Testis (tissue), 2 donors: ENCODE measurements at regions not wholly inside any gene's neighbourhood (a gene's known extent, or its start where the extent isn't known, plus 50 kb on each side); places are given as distances from the start of the nearest gene placed in this dataset.

ENCODE experiments used
- DNase-seq: peaks from one replicate; pipeline ENCODE4 v3.0.0-alpha.2; 2019
- H3K27ac ChIP-seq, 2 donors: fragments of 200-600 bp; sonication (generic); one replicate each; pipeline ENCODE4 v1.5.1; 2019
- H3K27me3 ChIP-seq: fragments of 200-600 bp; sonication (generic); one replicate; pipeline ENCODE4 v1.5.1; 2019
- H3K36me3 ChIP-seq: fragments of 200-600 bp; sonication (generic); one replicate; pipeline ENCODE4 v1.5.1; 2017; ENCODE audit warnings: low read depth; ENCODE audit errors: missing control alignments
- H3K4me1 ChIP-seq: fragments of 200-600 bp; sonication (generic); one replicate; pipeline ENCODE4 v1.5.1; 2019
- H3K4me3 ChIP-seq, 2 donors: fragments of 200-600 bp; sonication (generic); one replicate each; pipeline ENCODE4 v1.5.1; 2017 to 2019
- H3K9me3 ChIP-seq: fragments of 200-600 bp; sonication (generic); one replicate; pipeline ENCODE4 v1.5.1; 2017
- POLR2A ChIP-seq: fragments of 450-650 bp; IDR thresholded peaks from one replicate; pipeline ENCODE4 v1.6.1; 2017; ENCODE audit warnings: antibody characterized with exemption, mild to moderate bottlenecking, moderate library complexity
- whole genome bisulfite sequencing, 2 donors: methylation state at CpG; one replicate each; pipeline ENCODE4 v1.1.5; 2018; 5-methylcytosine and 5-hydroxymethylcytosine counted together
- intact Hi-C: fragments of 100-400 bp; cut with DNase I; formaldehyde crosslinking; loops from one replicate; pipeline ENCODE4 v1.15.1; 2023; ENCODE audit warnings: low total_unique reads
- TF ChIP-seq, protein P1 (sequence below), 3 experiments: fragments of 450-650 bp in 2 of 3; fragments of 200-600 bp in 1 of 3; sonication (generic) in 1 of 3; IDR thresholded peaks; one replicate each; pipeline ENCODE4 v1.5.1; 2016 to 2019; ENCODE audit warnings: antibody characterized with exemption in 3 of 3, mild to moderate bottlenecking in 2 of 3, moderate library complexity in 1 of 3

DNA sequence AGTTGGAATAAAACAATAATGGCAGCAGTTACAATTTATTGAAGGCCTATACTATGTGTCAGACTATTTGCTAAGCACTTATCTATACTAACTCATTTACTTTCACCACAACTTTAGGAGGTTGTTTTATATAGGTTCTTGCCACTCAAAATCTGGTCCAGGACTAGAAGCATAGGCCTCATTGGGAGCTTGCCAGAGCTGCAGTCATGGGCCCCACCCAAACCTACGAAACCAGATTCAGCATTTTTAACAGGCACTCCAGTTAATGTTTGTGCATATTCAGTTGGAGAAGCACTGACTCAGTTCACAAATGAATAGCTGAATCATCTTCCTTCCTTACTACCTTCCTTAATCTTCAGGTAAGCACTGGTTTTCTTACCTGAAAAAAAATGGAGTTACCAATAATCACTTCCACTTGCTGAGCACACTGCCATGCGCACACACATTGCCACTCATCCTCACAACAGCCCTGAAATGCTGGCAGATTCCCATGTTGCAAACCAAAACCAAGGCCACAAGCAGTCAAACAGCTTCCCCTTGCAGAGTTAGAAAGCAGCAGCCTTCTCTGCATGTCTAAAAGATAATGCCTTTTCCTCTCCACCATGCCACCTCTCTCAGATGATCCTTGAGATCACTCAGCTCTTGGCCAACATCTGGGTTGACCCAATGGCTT, 122.4 kb downstream of the SLC16A9 start:
- Histone ChIP-seq H3K27me3 (no peaks in the 10 kb centered on the region), H3K4me1 (no peaks in the 10 kb centered on the region), H3K27ac (no peak overlapping the region), H3K9me3 (no peaks in the 10 kb centered on the region), H3K4me3 (no peak overlapping the region), H3K36me3 (no peaks in the 10 kb centered on the region)
- intact Hi-C loops, result no loop called here
- WGBS, 2 donors, result 82 to 86% methylated on average over 2 of the region's 2 CpGs
- no peak for TF ChIP-seq POLR2A
- no peak for DNase-seq

DNA sequence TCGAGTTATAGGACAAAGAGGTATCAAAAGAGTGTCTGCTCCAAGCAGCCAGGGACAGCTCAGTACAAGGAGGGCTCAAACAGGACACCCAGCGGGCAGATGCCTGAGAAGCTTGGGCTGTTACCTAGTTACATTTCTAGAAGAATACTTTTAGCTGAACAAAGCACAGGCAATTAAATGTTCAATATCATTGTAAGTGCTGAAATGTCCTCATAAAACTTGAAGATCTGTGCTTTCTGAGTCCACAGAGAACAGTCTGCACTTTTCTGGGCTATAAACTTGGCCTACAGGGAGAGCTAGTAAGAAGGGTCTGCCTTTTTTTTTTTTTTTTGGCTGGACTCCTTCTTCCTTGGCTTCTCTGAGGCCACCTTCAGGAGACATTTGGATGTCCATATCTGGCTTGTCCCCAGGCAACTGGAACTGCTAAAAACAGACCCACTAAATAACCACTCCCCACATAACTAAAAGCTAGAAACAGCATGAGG, 123.2 kb downstream of the SLC16A9 start:
- intact Hi-C loops, result no loop called here
- no peak for DNase-seq
- TF ChIP-seq, protein P1, sequence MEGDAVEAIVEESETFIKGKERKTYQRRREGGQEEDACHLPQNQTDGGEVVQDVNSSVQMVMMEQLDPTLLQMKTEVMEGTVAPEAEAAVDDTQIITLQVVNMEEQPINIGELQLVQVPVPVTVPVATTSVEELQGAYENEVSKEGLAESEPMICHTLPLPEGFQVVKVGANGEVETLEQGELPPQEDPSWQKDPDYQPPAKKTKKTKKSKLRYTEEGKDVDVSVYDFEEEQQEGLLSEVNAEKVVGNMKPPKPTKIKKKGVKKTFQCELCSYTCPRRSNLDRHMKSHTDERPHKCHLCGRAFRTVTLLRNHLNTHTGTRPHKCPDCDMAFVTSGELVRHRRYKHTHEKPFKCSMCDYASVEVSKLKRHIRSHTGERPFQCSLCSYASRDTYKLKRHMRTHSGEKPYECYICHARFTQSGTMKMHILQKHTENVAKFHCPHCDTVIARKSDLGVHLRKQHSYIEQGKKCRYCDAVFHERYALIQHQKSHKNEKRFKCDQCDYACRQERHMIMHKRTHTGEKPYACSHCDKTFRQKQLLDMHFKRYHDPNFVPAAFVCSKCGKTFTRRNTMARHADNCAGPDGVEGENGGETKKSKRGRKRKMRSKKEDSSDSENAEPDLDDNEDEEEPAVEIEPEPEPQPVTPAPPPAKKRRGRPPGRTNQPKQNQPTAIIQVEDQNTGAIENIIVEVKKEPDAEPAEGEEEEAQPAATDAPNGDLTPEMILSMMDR (IDR thresholded peaks at IDR 0.05), result no peak
- no peak for TF ChIP-seq POLR2A

DNA sequence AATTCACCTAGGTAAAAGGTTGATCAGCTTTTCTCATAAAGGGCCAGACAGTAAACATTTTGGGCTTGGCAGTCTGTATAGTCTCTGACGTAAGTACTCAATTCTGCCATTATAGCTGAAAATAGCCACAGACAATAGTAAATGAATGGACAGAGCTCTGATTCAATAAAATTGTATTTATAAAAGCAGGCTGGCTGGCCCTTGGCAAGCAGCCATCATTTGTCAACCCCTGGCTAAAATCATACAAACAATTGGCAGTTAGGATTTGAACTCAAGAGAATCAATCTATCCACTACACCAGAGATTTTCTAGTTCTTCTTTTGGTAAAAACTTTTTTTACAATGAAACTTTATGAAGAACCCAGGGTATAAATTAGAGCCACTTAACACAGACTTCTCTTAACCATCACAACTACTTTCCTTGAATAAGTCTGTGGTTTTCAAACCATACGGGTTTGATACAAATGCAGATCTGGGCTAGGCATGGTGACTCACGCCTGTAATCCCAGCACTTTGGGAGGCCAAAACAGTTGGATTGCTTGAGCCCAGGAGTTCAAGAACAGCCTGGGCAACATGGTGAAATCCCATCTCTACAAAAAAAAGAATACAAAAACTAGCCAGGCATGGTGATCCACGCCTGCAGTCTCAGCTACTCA, 124.5 kb downstream of the SLC16A9 start:
- H3K4me3 ChIP-seq, result no peak overlapping the region
- intact Hi-C loops, result no loop called here
- DNase-seq, result no peak
- no peaks in the 10 kb centered on the region for H3K36me3 ChIP-seq
- 87 to 91% methylated on average over 4 of the region's 4 CpGs for WGBS, 2 donors
- no peaks in the 10 kb centered on the region for H3K4me1 ChIP-seq
- H3K9me3 ChIP-seq, result no peaks in the 10 kb centered on the region
- no peak overlapping the region for H3K27ac ChIP-seq
- H3K27me3 ChIP-seq, result no peaks in the 10 kb centered on the region
- TF ChIP-seq, protein P1 (IDR thresholded peaks at IDR 0.05), result no peak
- no peak for TF ChIP-seq POLR2A

More for the DNA sequence above, 123.2 kb downstream of the SLC16A9 start:
- H3K4me1 ChIP-seq, result no peaks in the 10 kb centered on the region
- no peaks in the 10 kb centered on the region for H3K36me3 ChIP-seq
- no peaks in the 10 kb centered on the region for H3K27me3 ChIP-seq
- no peaks in the 10 kb centered on the region for H3K9me3 ChIP-seq
- H3K27ac ChIP-seq, result no peak overlapping the region
- 50 to 52% methylated on average over 2 of the region's 2 CpGs for WGBS, 2 donors
- no peak overlapping the region for H3K4me3 ChIP-seq

DNA sequence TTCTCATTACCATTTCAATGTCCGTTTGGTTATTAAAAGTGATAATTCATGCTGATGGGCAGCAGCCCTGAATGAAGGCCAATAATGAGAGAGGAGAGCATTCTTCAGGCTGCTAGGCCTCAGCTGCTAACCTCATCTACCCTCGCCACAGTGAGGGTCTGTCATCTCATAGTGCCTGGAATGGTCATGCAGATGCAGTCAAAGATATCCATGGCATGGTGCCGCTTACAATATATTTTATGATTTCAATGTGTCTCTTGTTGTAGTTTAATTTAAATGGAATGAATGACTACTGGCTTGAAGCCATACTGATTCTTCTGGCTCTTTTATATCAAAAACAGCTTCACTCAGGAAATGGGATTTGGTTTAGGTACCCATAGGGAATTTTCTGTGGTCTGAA, 126.9 kb downstream of the SLC16A9 start:
- H3K27ac ChIP-seq, result no peak overlapping the region
- intact Hi-C loops, result no loop called here
- no peaks in the 10 kb centered on the region for H3K36me3 ChIP-seq
- DNase-seq, result no peak
- H3K4me3 ChIP-seq, result no peak overlapping the region
- TF ChIP-seq POLR2A, result no peak
- TF ChIP-seq, protein P1 (IDR thresholded peaks at IDR 0.05), result no peak
- WGBS, 2 donors, result 87 to 89% methylated on average over 3 of the region's 3 CpGs
- H3K9me3 ChIP-seq, result no peaks in the 10 kb centered on the region
- no peaks in the 10 kb centered on the region for H3K27me3 ChIP-seq
- no peaks in the 10 kb centered on the region for H3K4me1 ChIP-seq

DNA sequence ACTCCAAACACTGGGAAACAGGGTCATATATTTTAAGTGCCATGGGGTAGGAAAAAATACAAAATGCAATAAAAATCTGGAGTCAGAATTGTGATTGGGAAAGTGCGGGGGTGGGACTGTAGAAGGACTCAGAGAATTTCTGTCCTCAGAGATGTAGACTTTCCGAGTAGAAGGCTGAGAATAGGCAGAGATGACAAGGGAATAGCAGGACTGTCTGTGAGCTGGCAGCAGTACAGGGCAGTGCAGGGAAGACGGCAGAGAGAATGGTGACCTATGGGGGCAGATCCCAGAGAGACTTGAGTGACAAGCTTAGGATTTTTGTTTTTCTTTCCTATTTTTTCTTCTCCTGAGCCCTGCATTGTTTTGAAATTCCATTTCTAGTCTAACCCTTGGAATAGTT, 127.6 kb downstream of the SLC16A9 start:
- H3K36me3 ChIP-seq, result no peaks in the 10 kb centered on the region
- H3K4me1 ChIP-seq, result no peaks in the 10 kb centered on the region
- no peak overlapping the region for H3K27ac ChIP-seq
- 62 to 63% methylated on average over 3 of the region's 3 CpGs for WGBS, 2 donors
- intact Hi-C loops, result no loop called here
- H3K27me3 ChIP-seq, result no peaks in the 10 kb centered on the region
- H3K9me3 ChIP-seq, result no peaks in the 10 kb centered on the region
- peak; percentile 28 for DNase-seq
- TF ChIP-seq, protein P1 (IDR thresholded peaks at IDR 0.05), result no peak
- no peak for TF ChIP-seq POLR2A
- H3K4me3 ChIP-seq, result no peak overlapping the region
